Esophagus squamous epithelium (tissue), 5 donors: ENCODE measurements at regions not wholly inside any gene's neighbourhood (a gene's known extent, or its start where the extent isn't known, plus 50 kb on each side); places are given as distances from the start of the nearest gene placed in this dataset.

Experiments used
- DNase-seq: peaks from one replicate; lab custom pipeline; 2025; lab: John Stamatoyannopoulos, UW
- H3K27ac ChIP-seq, 4 donors: fragments of 200-600 bp; sonication (generic); one replicate each; pipeline ENCODE4 v1.5.1; 2016 to 2019; ENCODE audit warnings: mild to moderate bottlenecking in 1 of 4
- H3K27me3 ChIP-seq, 4 donors: fragments of 200-600 bp; sonication (generic); 1 replicate in 3 of 4; 2 replicates in 1 of 4; pipeline versions ENCODE4 v1.5.1 to v1.6.0; 2017 to 2021; ENCODE audit warnings: antibody characterized with exemption in 1 of 4
- H3K36me3 ChIP-seq, 3 donors: fragments of 200-600 bp; sonication (generic); one replicate each; pipeline ENCODE4 v1.5.1; 2016 to 2019
- H3K4me1 ChIP-seq, 3 donors: fragments of 200-600 bp; sonication (generic); one replicate each; pipeline ENCODE4 v1.5.1; 2017 to 2019
- H3K4me3 ChIP-seq, 4 donors: fragments of 200-600 bp; sonication (generic); 1 replicate in 3 of 4; 2 replicates in 1 of 4; pipeline ENCODE4 v1.5.1; 2016 to 2019; ENCODE audit warnings: mild to moderate bottlenecking in 2 of 4, moderate library complexity in 1 of 4
- H3K9me3 ChIP-seq, 3 donors: fragments of 200-600 bp; sonication (generic); one replicate each; pipeline ENCODE4 v1.5.1; 2016 to 2019
- POLR2A ChIP-seq, 4 donors: fragments of 450-650 bp; IDR thresholded peaks; one replicate each; pipeline ENCODE4 v1.6.1; 2017; ENCODE audit warnings: antibody characterized with exemption in 4 of 4, mild to moderate bottlenecking in 4 of 4, moderate library complexity in 3 of 4
- WGBS, 2 donors: methylation state at CpG; one replicate each; pipeline ENCODE4 v1.1.5; 2018; 5-methylcytosine and 5-hydroxymethylcytosine counted together
- intact Hi-C: fragments of 100-400 bp; cut with DNase I; formaldehyde crosslinking; loops from one replicate; pipeline ENCODE4 v1.15.0; 2022
- TF ChIP-seq, protein P1 (sequence below), 6 experiments: fragments of 450-650 bp in 4 of 6; fragments of 200-600 bp in 2 of 6; sonication (generic) in 2 of 6; IDR thresholded peaks; one replicate each; pipeline ENCODE4 v1.5.1; 2016 to 2019; ENCODE audit warnings: antibody characterized with exemption in 6 of 6, mild to moderate bottlenecking in 4 of 6, moderate library complexity in 4 of 6
- donor health status: DM: yes; HTN: yes; CAD: no.

DNA sequence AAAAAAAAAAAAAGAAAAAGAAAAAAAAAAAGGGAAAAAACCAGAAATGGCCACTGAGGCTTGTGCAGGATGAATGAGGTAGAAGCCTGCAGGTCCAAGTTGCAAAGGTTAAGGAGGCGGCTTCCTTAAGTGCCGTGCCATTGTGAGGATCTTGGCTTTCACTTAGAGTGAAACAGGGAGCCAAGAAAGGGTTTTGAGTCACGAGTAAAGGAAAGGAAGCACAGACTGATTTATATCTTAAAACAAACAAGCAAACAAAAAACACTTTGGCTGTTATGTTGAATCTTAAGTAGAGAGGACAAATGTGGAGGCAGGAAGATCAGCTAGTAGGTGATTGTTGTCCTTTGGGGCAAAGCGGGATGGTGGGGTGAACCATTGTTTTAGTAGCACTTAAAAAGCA is 749.7 kb upstream of the SOX11 start:
- intact Hi-C loops, result no loop called here
- no peak overlapping the region for H3K4me3 ChIP-seq
- H3K27ac ChIP-seq, result no peak overlapping the region
- H3K9me3 ChIP-seq, result peaks cover 0 to 5% (median 0%) of the 10 kb centered on the region in 3 donors
- no peak for DNase-seq
- WGBS, 2 donors, result 46 to 61% methylated on average over 4 of the region's 4 CpGs
- no peaks in the 10 kb centered on the region for H3K27me3 ChIP-seq
- no peaks in the 10 kb centered on the region for H3K36me3 ChIP-seq
- H3K4me1 ChIP-seq, result no peaks in the 10 kb centered on the region
- TF ChIP-seq, protein P1, sequence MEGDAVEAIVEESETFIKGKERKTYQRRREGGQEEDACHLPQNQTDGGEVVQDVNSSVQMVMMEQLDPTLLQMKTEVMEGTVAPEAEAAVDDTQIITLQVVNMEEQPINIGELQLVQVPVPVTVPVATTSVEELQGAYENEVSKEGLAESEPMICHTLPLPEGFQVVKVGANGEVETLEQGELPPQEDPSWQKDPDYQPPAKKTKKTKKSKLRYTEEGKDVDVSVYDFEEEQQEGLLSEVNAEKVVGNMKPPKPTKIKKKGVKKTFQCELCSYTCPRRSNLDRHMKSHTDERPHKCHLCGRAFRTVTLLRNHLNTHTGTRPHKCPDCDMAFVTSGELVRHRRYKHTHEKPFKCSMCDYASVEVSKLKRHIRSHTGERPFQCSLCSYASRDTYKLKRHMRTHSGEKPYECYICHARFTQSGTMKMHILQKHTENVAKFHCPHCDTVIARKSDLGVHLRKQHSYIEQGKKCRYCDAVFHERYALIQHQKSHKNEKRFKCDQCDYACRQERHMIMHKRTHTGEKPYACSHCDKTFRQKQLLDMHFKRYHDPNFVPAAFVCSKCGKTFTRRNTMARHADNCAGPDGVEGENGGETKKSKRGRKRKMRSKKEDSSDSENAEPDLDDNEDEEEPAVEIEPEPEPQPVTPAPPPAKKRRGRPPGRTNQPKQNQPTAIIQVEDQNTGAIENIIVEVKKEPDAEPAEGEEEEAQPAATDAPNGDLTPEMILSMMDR (IDR thresholded peaks at IDR 0.05), result no peak
- no peak for TF ChIP-seq POLR2A (IDR thresholded peaks at IDR 0.05)

- 50 to 73% methylated on average over 2 of the region's 2 CpGs for WGBS, 2 donors
- H3K4me1 ChIP-seq, result no peaks in the 10 kb centered on the region
- DNase-seq, result no peak
- peaks cover 0 to 3% (median 0%) of the 10 kb centered on the region in 3 donors for H3K9me3 ChIP-seq
- H3K27me3 ChIP-seq, result no peaks in the 10 kb centered on the region
- no peaks in the 10 kb centered on the region for H3K36me3 ChIP-seq
- intact Hi-C loops, result no loop called here
- TF ChIP-seq POLR2A (IDR thresholded peaks at IDR 0.05), result no peak
- TF ChIP-seq, protein P1 (IDR thresholded peaks at IDR 0.05), result no peak
- H3K4me3 ChIP-seq, result no peak overlapping the region
- no peak overlapping the region for H3K27ac ChIP-seq
Observed at GRCh38 chr2:4947911-4948310, 744.3 kb upstream of the SOX11 start.

DNA sequence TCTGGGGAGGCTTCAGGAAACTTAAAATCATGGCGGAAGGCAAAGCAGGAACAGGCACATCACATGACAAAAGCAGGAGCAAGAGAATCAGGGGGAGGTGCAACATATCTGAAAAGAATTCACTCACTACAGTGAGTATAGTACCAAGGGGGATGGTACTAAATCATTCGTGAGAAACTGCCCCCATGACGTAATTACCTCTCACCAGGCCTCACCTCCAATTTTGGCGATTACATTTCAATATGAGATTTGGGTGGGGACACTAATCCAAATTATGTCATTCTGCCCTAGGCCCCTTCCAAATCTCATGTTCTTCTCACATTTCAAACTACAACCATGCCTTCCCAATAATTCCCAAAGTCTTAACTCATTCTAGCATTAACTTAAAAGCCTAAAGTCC is 740.8 kb upstream of the SOX11 start:
- no peak for DNase-seq
- WGBS, 2 donors, result 89 to 93% methylated on average over 4 of the region's 4 CpGs
- Histone ChIP-seq H3K4me1 (no peaks in the 10 kb centered on the region), H3K4me3 (no peak overlapping the region), H3K27me3 (no peaks in the 10 kb centered on the region), H3K36me3 (no peaks in the 10 kb centered on the region), H3K27ac (no peak overlapping the region), H3K9me3 (peaks cover 0 to 3% (median 0%) of the 10 kb centered on the region in 3 donors)
- intact Hi-C loops, result no loop called here
- TF ChIP-seq, protein P1 (IDR thresholded peaks at IDR 0.05), result no peak
- TF ChIP-seq POLR2A (IDR thresholded peaks at IDR 0.05), result no peak

DNA sequence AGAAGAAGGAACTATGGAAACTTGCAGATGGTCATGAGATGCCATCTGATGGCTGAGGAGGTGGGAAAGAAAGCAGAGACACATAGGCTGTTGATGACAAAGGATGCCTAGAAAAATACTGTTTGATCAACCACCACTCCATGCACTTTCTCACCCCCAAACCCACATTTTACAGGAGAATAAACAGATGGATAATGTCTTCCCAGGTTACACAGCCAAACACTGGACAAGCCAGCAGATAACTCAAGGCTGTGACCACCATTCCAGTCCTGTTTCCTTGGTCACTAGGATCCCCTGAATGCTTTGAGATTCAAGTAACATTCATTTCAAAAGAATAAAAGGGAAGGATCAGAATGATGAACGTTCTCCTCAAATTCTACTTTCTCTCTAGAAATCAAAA is 733.0 kb upstream of the SOX11 start:
- Histone ChIP-seq H3K4me1 (no peaks in the 10 kb centered on the region), H3K9me3 (no peaks in the 10 kb centered on the region), H3K4me3 (no peak overlapping the region), H3K36me3 (no peaks in the 10 kb centered on the region), H3K27me3 (no peaks in the 10 kb centered on the region), H3K27ac (no peak overlapping the region)
- TF ChIP-seq, protein P1 (IDR thresholded peaks at IDR 0.05), result no peak
- no peak for TF ChIP-seq POLR2A (IDR thresholded peaks at IDR 0.05)
- no peak for DNase-seq
- intact Hi-C loops, result no loop called here
- WGBS, 2 donors, result 36 to 79% methylated on average over 1 of the region's 1 CpG

- Histone ChIP-seq H3K4me3 (no peak overlapping the region), H3K4me1 (no peaks in the 10 kb centered on the region), H3K36me3 (no peaks in the 10 kb centered on the region), H3K27me3 (no peaks in the 10 kb centered on the region), H3K9me3 (no peaks in the 10 kb centered on the region), H3K27ac (no peak overlapping the region)
- no peak for DNase-seq
- TF ChIP-seq POLR2A (IDR thresholded peaks at IDR 0.05), result no peak
- TF ChIP-seq, protein P1 (IDR thresholded peaks at IDR 0.05), result no peak
- 39 to 44% methylated on average over 3 of the region's 3 CpGs for WGBS, 2 donors
- intact Hi-C loops, result no loop called here
Observed at GRCh38 chr2:4962419-4962818, 729.8 kb upstream of the SOX11 start.
